C4-2B (cell line): ENCODE measurements at regions not wholly inside any gene's neighbourhood (a gene's known extent, or its start where the extent isn't known, plus 50 kb on each side); places are given as distances from the start of the nearest gene placed in this dataset.

Experiments used
- H3K27ac ChIP-seq: fragments of 450-650 bp; 2 replicates; pipeline ENCODE4 v1.5.1; 2017
- CTCF ChIP-seq: fragments of 450-650 bp; conservative IDR thresholded peaks from 2 replicates; pipeline ENCODE4 v1.5.1; 2017; ENCODE audit warnings: mild to moderate bottlenecking
- ZFX ChIP-seq: fragments of 450-650 bp; IDR thresholded peaks from 2 replicates; pipeline ENCODE4 v1.6.1; 2017

DNA sequence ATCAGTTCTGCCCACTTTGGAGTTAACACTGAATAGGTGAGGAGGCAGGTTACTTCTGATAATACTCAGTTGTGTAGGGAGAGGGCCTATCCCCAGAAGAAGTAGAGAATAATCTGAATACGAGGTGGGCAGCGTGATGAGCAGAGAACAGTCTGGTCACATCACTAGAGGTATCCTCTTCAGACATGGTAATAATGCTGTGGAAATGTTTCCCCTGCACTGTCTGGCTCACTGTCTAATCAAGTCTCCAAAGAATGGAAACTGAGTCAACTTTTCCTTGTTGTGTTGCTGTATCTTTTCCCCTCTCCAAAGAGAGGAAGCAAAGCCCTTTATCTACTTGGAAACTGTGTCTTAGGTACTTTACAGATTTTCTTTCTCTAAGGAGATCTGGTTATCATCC lies 110.9 kb upstream of the ANKRD55 start:
- H3K27ac ChIP-seq: no peak overlapping the region
- TF ChIP-seq ZFX (no peak), CTCF (no peak)

GRCh38 chr5:56342616-56343015 lies 109.5 kb upstream of the ANKRD55 start:
- no peak overlapping the region for H3K27ac ChIP-seq
- TF ChIP-seq ZFX (no peak), CTCF (no peak)

DNA sequence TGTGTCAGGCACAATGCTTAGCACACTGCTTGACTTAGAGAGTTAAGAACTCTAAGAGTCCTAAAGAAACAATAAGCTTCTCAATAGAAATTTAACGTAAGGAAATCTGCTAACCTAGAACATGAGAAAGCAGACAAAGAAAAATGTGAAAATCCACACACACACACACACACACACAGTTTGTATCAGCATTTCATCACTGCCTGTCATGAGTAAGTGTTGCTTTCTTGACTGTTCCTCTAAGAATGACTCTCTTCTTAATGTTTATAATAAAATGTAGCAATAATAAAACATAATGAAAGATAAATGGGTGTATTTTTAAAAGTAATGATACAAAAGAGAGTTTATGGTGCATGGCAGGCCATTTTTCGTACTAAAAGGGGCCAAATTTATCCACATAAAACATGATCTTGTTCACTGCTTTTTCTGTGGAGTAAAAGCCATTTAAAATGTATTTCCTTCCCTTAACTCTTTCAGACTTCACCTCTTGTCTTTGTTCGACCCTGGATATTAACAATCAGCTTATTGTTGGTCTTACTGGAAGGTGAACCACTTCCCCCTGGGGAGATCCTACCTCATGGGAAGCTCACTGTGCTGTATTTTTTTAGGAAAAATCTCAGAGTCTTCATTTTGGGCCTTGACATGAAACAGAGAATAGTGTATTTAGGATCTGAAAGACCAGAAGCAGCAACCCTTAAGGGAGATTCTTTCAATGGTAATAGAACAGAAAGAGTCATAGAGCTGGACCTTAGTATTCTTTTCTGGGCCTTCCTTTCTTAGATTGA lies 107.3 kb upstream of the ANKRD55 start:
- TF ChIP-seq CTCF (no peak), ZFX (no peak)
- H3K27ac ChIP-seq: no peak overlapping the region

GRCh38 chr5:56339732-56340131 lies 106.6 kb upstream of the ANKRD55 start:
- no peak for TF ChIP-seq CTCF
- H3K27ac ChIP-seq: no peak overlapping the region

DNA sequence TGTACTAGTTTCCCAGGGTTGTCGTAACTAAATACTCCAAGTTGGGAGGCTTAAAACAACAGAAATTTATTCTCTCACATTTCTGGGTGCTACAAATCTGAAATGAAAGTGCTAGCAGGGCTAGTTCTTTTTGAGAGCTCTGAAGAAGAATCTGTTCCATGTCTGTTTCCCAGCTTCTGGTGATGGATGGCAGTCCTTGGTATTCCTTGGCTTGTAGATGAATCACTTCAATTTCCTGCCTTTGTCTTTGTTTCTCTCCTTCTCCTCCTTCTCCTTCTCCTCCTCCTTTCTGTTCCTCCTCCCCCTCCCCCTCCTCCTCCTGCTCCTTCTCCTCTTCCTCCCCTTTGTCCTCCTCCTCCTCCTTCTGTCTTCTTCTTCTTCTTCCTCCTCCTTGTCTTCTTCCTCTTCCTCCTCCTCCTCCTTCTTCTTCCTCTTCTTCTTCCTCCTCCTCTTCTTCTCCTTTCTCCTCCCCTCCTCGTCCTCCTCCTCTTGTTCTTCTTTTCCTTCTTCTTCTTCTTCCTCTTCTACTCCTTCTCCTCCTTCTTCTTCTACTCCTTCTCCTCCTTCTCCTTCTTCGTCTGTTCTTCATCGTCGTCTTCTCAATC lies 104.7 kb upstream of the ANKRD55 start:
- TF ChIP-seq CTCF (no peak), ZFX (no peak)
- H3K27ac ChIP-seq: no peak overlapping the region

DNA sequence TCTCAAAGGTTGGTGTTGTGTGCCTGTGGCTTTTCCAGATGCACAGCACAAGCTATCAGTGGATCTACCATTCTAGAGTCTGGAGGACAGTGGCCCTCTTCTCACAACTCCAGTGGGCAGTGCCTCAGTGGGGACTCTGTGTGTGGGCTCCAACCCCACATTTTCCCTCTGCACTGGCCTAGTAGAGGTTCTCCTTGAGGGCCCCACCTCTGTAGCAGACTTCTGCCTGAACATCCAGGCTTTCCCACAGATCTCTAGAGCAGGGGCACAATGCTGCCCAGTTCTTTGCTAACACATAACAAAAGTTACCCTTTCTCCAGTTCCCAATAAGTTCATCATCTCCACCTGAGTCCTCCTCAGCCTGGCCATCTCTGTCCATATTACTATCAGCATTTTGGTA lies 102.1 kb upstream of the ANKRD55 start:
- no peak for TF ChIP-seq ZFX
- H3K27ac ChIP-seq: no peak overlapping the region

GRCh38 chr5:56330806-56331205 lies 97.7 kb upstream of the ANKRD55 start:
- TF ChIP-seq ZFX (no peak), CTCF (no peak)
- H3K27ac ChIP-seq: no peak overlapping the region

DNA sequence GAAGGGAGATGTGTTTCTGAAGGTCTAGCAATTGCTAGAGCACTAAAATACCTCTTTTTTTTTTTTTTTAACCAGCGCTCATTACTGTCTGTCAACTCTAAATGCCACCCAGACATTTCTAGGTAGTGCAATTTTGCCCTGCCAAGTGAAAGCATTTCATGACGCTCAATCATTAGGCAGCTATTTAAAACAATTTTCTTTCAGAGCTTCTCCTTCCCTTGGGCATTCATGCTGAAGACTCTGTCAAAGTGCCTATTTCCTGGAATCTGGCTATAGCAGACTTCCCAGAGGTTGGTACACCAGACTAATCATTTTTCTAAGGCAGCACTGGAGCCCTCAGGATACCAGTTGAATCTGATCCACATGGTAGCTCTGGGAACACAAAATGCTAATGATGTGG lies 97.0 kb upstream of the ANKRD55 start:
- H3K27ac ChIP-seq: no peak overlapping the region
- TF ChIP-seq ZFX: no peak
- TF ChIP-seq CTCF: no peak
